Right atrium auricular region (tissue), 2 donors: ENCODE measurements at regions not wholly inside any gene's neighbourhood (a gene's known extent, or its start where the extent isn't known, plus 50 kb on each side); places are given as distances from the start of the nearest gene placed in this dataset.

Experiments used
- DNase-seq: peaks from one replicate; pipeline ENCODE4 v3.0.0-alpha.2; 2019; ENCODE audit warnings: low spot score
- H3K27ac ChIP-seq, 2 donors: fragments of 200-600 bp; sonication (generic); 1 replicate in 1 of 2; 2 replicates in 1 of 2; pipeline ENCODE4 v1.5.1; 2016 to 2019
- H3K27me3 ChIP-seq, 2 donors: fragments of 200-600 bp; sonication (generic); one replicate each; pipeline versions ENCODE4 v1.5.1 to v1.6.0; 2017 to 2019
- H3K36me3 ChIP-seq: fragments of 200-600 bp; sonication (generic); one replicate; pipeline ENCODE4 v1.5.1; 2016
- H3K4me1 ChIP-seq, 2 donors: fragments of 200-600 bp; sonication (generic); one replicate each; pipeline versions ENCODE4 v1.5.1 to v1.6.0; 2017 to 2019
- H3K4me3 ChIP-seq, 2 donors: fragments of 200-600 bp; sonication (generic); 1 replicate in 1 of 2; 2 replicates in 1 of 2; pipeline ENCODE4 v1.5.1; 2017 to 2019; ENCODE audit warnings: mild to moderate bottlenecking in 1 of 2, moderate library complexity in 1 of 2
- H3K9me3 ChIP-seq, 2 donors: fragments of 200-600 bp; sonication (generic); one replicate each; pipeline ENCODE4 v1.5.1; 2019
- TF ChIP-seq, protein P1 (sequence below), 2 donors: fragments of 200-600 bp; sonication (generic); IDR thresholded peaks; one replicate each; pipeline ENCODE4 v1.5.1; 2019; ENCODE audit warnings: antibody characterized with exemption in 2 of 2

- Histone ChIP-seq H3K36me3 (no peaks in the 10 kb centered on the region), H3K9me3 (no peaks in the 10 kb centered on the region), H3K27ac (no peak overlapping the region), H3K27me3 (no peaks in the 10 kb centered on the region), H3K4me1 (no peaks in the 10 kb centered on the region), H3K4me3 (no peak overlapping the region)
- TF ChIP-seq, protein P1, sequence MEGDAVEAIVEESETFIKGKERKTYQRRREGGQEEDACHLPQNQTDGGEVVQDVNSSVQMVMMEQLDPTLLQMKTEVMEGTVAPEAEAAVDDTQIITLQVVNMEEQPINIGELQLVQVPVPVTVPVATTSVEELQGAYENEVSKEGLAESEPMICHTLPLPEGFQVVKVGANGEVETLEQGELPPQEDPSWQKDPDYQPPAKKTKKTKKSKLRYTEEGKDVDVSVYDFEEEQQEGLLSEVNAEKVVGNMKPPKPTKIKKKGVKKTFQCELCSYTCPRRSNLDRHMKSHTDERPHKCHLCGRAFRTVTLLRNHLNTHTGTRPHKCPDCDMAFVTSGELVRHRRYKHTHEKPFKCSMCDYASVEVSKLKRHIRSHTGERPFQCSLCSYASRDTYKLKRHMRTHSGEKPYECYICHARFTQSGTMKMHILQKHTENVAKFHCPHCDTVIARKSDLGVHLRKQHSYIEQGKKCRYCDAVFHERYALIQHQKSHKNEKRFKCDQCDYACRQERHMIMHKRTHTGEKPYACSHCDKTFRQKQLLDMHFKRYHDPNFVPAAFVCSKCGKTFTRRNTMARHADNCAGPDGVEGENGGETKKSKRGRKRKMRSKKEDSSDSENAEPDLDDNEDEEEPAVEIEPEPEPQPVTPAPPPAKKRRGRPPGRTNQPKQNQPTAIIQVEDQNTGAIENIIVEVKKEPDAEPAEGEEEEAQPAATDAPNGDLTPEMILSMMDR (IDR thresholded peaks at IDR 0.05): no peak
- no peak for DNase-seq
Observed at GRCh38 chr4:12645732-12646131, 838.4 kb downstream of the RAB28 start.

- Histone ChIP-seq H3K4me1 (no peaks in the 10 kb centered on the region), H3K36me3 (no peaks in the 10 kb centered on the region), H3K27me3 (no peaks in the 10 kb centered on the region), H3K27ac (no peak overlapping the region), H3K4me3 (no peak overlapping the region), H3K9me3 (no peaks in the 10 kb centered on the region)
- no peak for DNase-seq
- TF ChIP-seq, protein P1 (IDR thresholded peaks at IDR 0.05): no peak
Observed at GRCh38 chr4:12644261-12644660, 839.9 kb downstream of the RAB28 start.

GRCh38 chr4:12636191-12636590 is 847.9 kb downstream of the RAB28 start:
- Histone ChIP-seq H3K27ac (no peak overlapping the region), H3K9me3 (no peaks in the 10 kb centered on the region), H3K27me3 (no peaks in the 10 kb centered on the region), H3K4me3 (no peak overlapping the region), H3K4me1 (no peaks in the 10 kb centered on the region), H3K36me3 (no peaks in the 10 kb centered on the region)
- no peak for DNase-seq
- TF ChIP-seq, protein P1 (IDR thresholded peaks at IDR 0.05): no peak

- H3K4me1 ChIP-seq: no peaks in the 10 kb centered on the region
- H3K27ac ChIP-seq: no peak overlapping the region
- H3K4me3 ChIP-seq: no peak overlapping the region
- H3K36me3 ChIP-seq: no peaks in the 10 kb centered on the region
- TF ChIP-seq, protein P1 (IDR thresholded peaks at IDR 0.05): no peak
- H3K9me3 ChIP-seq: no peaks in the 10 kb centered on the region
- H3K27me3 ChIP-seq: no peaks in the 10 kb centered on the region
- no peak for DNase-seq
Observed at GRCh38 chr4:12635629-12636028, 848.5 kb downstream of the RAB28 start.

- Histone ChIP-seq H3K36me3 (no peaks in the 10 kb centered on the region), H3K4me3 (no peak overlapping the region), H3K4me1 (no peaks in the 10 kb centered on the region), H3K27ac (no peak overlapping the region), H3K27me3 (no peaks in the 10 kb centered on the region), H3K9me3 (no peaks in the 10 kb centered on the region)
- TF ChIP-seq, protein P1 (IDR thresholded peaks at IDR 0.05): peak; percentile 75 to 93
- peak; percentile 80 for DNase-seq
Observed at GRCh38 chr4:12633053-12633651, 851.0 kb downstream of the RAB28 start.

DNA sequence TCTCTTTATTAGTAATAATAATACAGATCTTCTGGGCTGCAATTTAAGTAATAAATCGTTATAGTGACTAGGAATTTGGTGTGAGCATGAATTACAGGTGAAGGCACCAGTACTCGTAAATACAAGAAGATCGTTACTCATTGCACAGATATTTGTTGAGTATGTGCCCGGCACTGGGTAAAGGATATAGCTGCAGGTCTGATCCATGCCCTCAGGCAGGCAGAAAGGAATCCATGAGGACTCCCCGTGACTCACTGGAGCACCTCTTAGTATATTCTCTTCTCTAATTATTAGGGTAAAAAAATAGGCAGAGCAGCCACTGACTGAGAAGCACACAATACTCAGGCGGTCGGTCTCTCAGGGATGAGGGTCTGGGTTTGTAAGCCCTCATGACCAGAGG is 868.3 kb downstream of the RAB28 start:
- no peak overlapping the region for H3K27ac ChIP-seq
- no peaks in the 10 kb centered on the region for H3K9me3 ChIP-seq
- no peaks in the 10 kb centered on the region for H3K4me1 ChIP-seq
- H3K27me3 ChIP-seq: no peaks in the 10 kb centered on the region
- TF ChIP-seq, protein P1 (IDR thresholded peaks at IDR 0.05): no peak
- no peaks in the 10 kb centered on the region for H3K36me3 ChIP-seq
- no peak overlapping the region for H3K4me3 ChIP-seq
- DNase-seq: no peak
